PC-9 (cell line): ENCODE measurements at regions not wholly inside any gene's neighbourhood (a gene's known extent, or its start where the extent isn't known, plus 50 kb on each side); places are given as distances from the start of the nearest gene placed in this dataset.

Experiments
- BruUV-seq: library from RNA; stranded (reverse); fragments of 400-500 nt; replicated peaks from 2 replicates; lab custom pipeline; 2021; lab: Mats Ljungman, UMichigan
- CTCF ChIA-PET: fragments of 300-600 bp; sonication (Branson Sonifier 250); formaldehyde crosslinking; loops from one replicate; lab custom pipeline; 2022; ENCODE audit warnings: antibody characterized with exemption; lab: Charles Lee
- POLR2A ChIA-PET: fragments of 300-600 bp; sonication (Branson Sonifier 250); formaldehyde crosslinking; loops from one replicate; lab custom pipeline; 2022; ENCODE audit warnings: antibody characterized with exemption; ENCODE audit not compliant: unreplicated experiment; lab: Charles Lee
- DNase-seq, 2 experiments: peaks; one replicate each; pipeline versions ENCODE4 v3.0.0 to v3.0.0-alpha.2; 2015 to 2022; ENCODE audit warnings: mixed read lengths in 1 of 2
- H2AFZ ChIP-seq: fragments of 200-600 bp; sonication (generic); 2 replicates; pipeline ENCODE4 v1.8.1; 2017; ENCODE audit warnings: antibody characterized with exemption
- H3F3A ChIP-seq: fragments of 200-600 bp; sonication (generic); 2 replicates; pipeline ENCODE4 v1.8.1; 2017; ENCODE audit warnings: antibody characterized with exemption, mild to moderate bottlenecking, low read depth; ENCODE audit not compliant: insufficient read depth
- H3K27ac ChIP-seq: fragments of 200-600 bp; sonication (generic); 2 replicates; pipeline ENCODE4 v1.6.1; 2016; ENCODE audit warnings: mixed run types
- H3K27me3 ChIP-seq: fragments of 200-600 bp; sonication (generic); 2 replicates; pipeline ENCODE4 v1.6.1; 2016; ENCODE audit warnings: low read depth, mixed run types; ENCODE audit not compliant: insufficient read depth
- H3K36me3 ChIP-seq: fragments of 200-600 bp; sonication (generic); 2 replicates; pipeline ENCODE4 v1.6.1; 2016; ENCODE audit warnings: low read depth, mixed run types
- H3K4me1 ChIP-seq: fragments of 200-600 bp; sonication (generic); replicated peaks from 2 replicates; pipeline ENCODE4 v1.6.1; 2016; ENCODE audit warnings: mixed run types; ENCODE audit not compliant: insufficient read depth
- H3K4me2 ChIP-seq: fragments of 200-600 bp; sonication (generic); 2 replicates; pipeline ENCODE4 v1.6.1; 2017; ENCODE audit warnings: mixed run types
- H3K4me3 ChIP-seq: fragments of 200-600 bp; sonication (generic); 2 replicates; pipeline ENCODE4 v1.6.1; 2016; ENCODE audit warnings: mixed run types
- H3K79me2 ChIP-seq: fragments of 200-600 bp; sonication (generic); 2 replicates; pipeline ENCODE4 v1.6.1; 2017; ENCODE audit warnings: low read depth, mixed run types
- H3K9me2 ChIP-seq: fragments of 200-600 bp; sonication (generic); 2 replicates; pipeline ENCODE4 v1.8.1; 2017; ENCODE audit warnings: mild to moderate bottlenecking; ENCODE audit not compliant: insufficient read depth
- H3K9me3 ChIP-seq: fragments of 200-600 bp; sonication (generic); 2 replicates; pipeline ENCODE4 v1.8.1; 2016; ENCODE audit warnings: low read depth; ENCODE audit not compliant: insufficient read depth
- H4K20me1 ChIP-seq: fragments of 200-600 bp; sonication (generic); 2 replicates; pipeline ENCODE4 v1.8.1; 2017; ENCODE audit not compliant: insufficient read depth
- EZH2 ChIP-seq: fragments of 200-600 bp; sonication (generic); IDR thresholded peaks from 2 replicates; pipeline ENCODE4 v1.8.0; 2017; ENCODE audit warnings: antibody characterized with exemption, low read depth
- intact Hi-C: fragments of 100-400 bp; cut with micrococcal nuclease; formaldehyde crosslinking; loops from one replicate; pipeline ENCODE4 v1.10.0; 2022; ENCODE audit not compliant: unreplicated experiment
- TF ChIP-seq, protein P1 (sequence below): fragments of 200-600 bp; sonication (generic); conservative IDR thresholded peaks from 2 replicates; pipeline ENCODE4 v1.6.1; 2017; ENCODE audit warnings: mixed run types, antibody characterized with exemption, mild to moderate bottlenecking, moderate library complexity

- Histone ChIP-seq H3K79me2 (no peaks in the 10 kb centered on the region), H3K27me3 (no peaks in the 10 kb centered on the region), H3K9me2 (no peaks in the 10 kb centered on the region), H3K4me3 (no peak overlapping the region), H3K27ac (no peak overlapping the region), H2AFZ (no peak overlapping the region), H3F3A (no peaks in the 10 kb centered on the region), H4K20me1 (no peaks in the 10 kb centered on the region), H3K36me3 (no peaks in the 10 kb centered on the region), H3K4me1 (no peaks in the 10 kb centered on the region), H3K9me3 (no peaks in the 10 kb centered on the region), H3K4me2 (no peak overlapping the region)
- intact Hi-C loops: no loop called here
- ChIA-PET POLR2A (no interaction called here), CTCF (no interaction called here)
- DNase-seq: no peak
- TF ChIP-seq, protein P1, sequence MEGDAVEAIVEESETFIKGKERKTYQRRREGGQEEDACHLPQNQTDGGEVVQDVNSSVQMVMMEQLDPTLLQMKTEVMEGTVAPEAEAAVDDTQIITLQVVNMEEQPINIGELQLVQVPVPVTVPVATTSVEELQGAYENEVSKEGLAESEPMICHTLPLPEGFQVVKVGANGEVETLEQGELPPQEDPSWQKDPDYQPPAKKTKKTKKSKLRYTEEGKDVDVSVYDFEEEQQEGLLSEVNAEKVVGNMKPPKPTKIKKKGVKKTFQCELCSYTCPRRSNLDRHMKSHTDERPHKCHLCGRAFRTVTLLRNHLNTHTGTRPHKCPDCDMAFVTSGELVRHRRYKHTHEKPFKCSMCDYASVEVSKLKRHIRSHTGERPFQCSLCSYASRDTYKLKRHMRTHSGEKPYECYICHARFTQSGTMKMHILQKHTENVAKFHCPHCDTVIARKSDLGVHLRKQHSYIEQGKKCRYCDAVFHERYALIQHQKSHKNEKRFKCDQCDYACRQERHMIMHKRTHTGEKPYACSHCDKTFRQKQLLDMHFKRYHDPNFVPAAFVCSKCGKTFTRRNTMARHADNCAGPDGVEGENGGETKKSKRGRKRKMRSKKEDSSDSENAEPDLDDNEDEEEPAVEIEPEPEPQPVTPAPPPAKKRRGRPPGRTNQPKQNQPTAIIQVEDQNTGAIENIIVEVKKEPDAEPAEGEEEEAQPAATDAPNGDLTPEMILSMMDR: no peak
- TF ChIP-seq EZH2: no peak
- no TSS peak for BruUV-seq
Measured at GRCh38 chrX:45601052-45601451, 400.4 kb upstream of the DIPK2B start.

- CTCF ChIA-PET: no interaction called here
- no TSS peak for BruUV-seq
Measured at GRCh38 chrX:45598861-45599260, 398.2 kb upstream of the DIPK2B start.

GRCh38 chrX:45596188-45596808, 395.6 kb upstream of the DIPK2B start:
- no TSS peak for BruUV-seq
- POLR2A ChIA-PET: no interaction called here
- Histone ChIP-seq H3K9me3 (no peaks in the 10 kb centered on the region), H3K4me3 (no peak overlapping the region), H3K9me2 (no peaks in the 10 kb centered on the region), H4K20me1 (no peaks in the 10 kb centered on the region), H3K4me1 (no peaks in the 10 kb centered on the region), H3K36me3 (no peaks in the 10 kb centered on the region), H3K27ac (no peak overlapping the region), H3K4me2 (no peak overlapping the region), H3K27me3 (no peaks in the 10 kb centered on the region), H2AFZ (no peak overlapping the region), H3K79me2 (no peaks in the 10 kb centered on the region), H3F3A (no peaks in the 10 kb centered on the region)
- TF ChIP-seq EZH2: no peak
- TF ChIP-seq, protein P1: no peak
- intact Hi-C loops: no loop called here
- DNase-seq: no peak
- CTCF ChIA-PET: no interaction called here

More at GRCh38 chrX:45598861-45599260, 398.2 kb upstream of the DIPK2B start:
- Histone ChIP-seq H3K27ac (no peak overlapping the region), H3F3A (no peaks in the 10 kb centered on the region), H2AFZ (no peak overlapping the region), H3K79me2 (no peaks in the 10 kb centered on the region), H3K4me3 (no peak overlapping the region), H3K9me2 (no peaks in the 10 kb centered on the region), H4K20me1 (no peaks in the 10 kb centered on the region), H3K4me1 (no peaks in the 10 kb centered on the region), H3K36me3 (no peaks in the 10 kb centered on the region), H3K4me2 (no peak overlapping the region), H3K9me3 (no peaks in the 10 kb centered on the region), H3K27me3 (no peaks in the 10 kb centered on the region)
- intact Hi-C loops: no loop called here
- no peak for DNase-seq
- TF ChIP-seq EZH2: no peak
- TF ChIP-seq, protein P1: no peak
- POLR2A ChIA-PET: no interaction called here
